Fibroblast of mammary gland (primary cell): ENCODE measurements at regions not wholly inside any gene's neighbourhood (a gene's known extent, or its start where the extent isn't known, plus 50 kb on each side); places are given as distances from the start of the nearest gene placed in this dataset.
A peak's percentile ranks its signal among the peaks of the same experiment; 100 is the strongest.

ENCODE experiments used
- DNase-seq: peaks from one replicate; pipeline ENCODE4 v3.0.0-alpha.2; 2010; ENCODE audit warnings: low read depth
- H3K4me3 ChIP-seq: 2 replicates; pipeline ENCODE4 v1.5.1; 2011; ENCODE audit warnings: low read depth, mild to moderate bottlenecking, low read length, moderate library complexity; ENCODE audit not compliant: control insufficient read depth
- CTCF ChIP-seq: conservative IDR thresholded peaks from 2 replicates; pipeline ENCODE4 v1.5.1; 2011; ENCODE audit warnings: low read depth, low read length, inconsistent platforms; ENCODE audit not compliant: control insufficient read depth, insufficient read depth

DNA sequence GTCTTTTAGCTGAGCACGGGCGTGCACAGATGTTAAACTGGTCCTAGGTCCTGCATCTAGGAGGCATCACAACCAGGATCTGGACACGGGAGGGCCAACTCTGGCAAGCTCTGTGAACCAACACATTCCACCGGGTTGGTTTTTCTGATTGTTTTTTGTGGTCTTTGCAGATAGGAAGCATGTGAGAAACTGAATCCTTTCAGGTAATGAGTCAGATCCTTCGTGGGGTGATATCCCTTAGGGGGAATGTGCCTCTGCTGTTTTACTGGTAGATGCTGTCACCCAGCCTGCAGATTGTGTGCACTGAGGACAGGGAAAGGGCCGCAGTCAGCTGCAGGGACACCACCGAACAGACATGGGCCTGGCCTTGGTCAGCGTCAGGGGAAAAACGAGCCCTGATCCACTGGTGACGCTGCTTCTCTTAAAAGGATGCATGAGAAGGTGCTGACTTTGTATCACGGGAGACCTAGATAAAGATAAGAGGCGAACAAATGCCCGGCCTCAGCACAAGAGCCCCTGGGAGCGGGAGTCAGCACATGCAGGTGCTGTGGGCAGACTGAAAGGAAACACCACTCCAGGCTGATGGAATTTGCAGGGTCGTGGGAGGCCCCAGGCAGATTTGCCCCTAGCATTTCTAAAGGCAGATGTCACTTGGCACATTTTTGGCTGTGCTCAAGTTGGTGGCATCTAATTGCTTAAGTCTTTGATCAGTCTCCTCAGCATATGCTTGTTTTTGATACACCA, 51.1 kb downstream of the DOP1B start:
- peak; percentile 50 for DNase-seq
- no peak for TF ChIP-seq CTCF
- no peak overlapping the region for H3K4me3 ChIP-seq

DNA sequence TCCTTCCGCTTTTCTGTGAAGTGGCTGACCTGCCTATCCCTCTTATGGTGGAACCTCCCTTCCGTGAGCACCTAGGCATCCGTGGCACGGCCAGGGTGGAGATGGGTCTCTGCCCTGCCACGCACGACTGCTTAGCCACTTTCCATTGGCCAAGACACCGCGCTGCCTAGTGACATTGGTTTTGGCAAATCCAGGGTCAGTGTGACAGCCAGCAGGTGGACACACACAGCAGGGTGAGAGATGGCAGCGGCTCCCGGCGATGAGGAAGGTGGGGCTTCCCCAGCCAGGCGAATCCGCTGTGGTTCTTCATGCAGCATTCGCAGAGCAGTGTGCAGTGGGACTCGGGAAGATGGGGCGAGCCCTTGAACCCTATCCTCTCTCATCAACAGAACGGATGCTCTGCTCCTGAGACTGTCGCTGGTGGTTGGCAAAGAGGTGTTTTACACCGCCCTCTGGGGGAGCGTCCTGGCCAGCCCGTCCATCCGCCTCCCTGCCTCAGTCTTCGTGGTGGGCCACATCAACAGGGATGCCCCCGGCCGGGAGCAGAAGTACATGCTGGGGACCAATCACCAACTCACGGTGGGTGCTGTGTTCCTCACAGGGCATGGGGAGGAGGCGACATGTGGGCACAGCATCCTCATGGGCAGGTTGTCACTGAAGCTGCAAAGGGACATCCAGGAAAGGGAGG, 51.8 kb downstream of the DOP1B start:
- H3K4me3 ChIP-seq = no peak overlapping the region
- TF ChIP-seq CTCF = no peak
- DNase-seq = no peak

- peak; percentile 83 for DNase-seq
- no peak overlapping the region for H3K4me3 ChIP-seq
- TF ChIP-seq CTCF = peak; percentile 77
Measured at GRCh38 chr21:36209626-36210171, 53.1 kb downstream of the DOP1B start.

- no peak for DNase-seq
- TF ChIP-seq CTCF = no peak
- H3K4me3 ChIP-seq = no peak overlapping the region
Measured at GRCh38 chr21:36210779-36211659, 54.4 kb downstream of the DOP1B start.

- no peak overlapping the region for H3K4me3 ChIP-seq
- TF ChIP-seq CTCF = no peak
- peak; percentile 90 for DNase-seq
Measured at GRCh38 chr21:36211660-36212512, 55.3 kb downstream of the DOP1B start.

DNA sequence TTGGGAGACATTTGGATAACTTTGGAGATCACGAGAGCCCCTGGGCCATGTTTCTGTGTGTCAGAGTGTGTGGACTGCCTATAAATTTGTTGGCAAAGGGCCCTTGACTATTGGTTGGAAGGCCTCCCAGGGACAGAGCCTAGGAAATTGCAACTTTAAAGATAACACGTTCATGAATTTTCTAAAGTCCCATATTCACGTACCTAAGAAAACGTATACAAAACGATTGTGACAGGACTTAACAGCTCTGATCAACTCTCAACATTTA, 55.8 kb downstream of the DOP1B start:
- no peak overlapping the region for H3K4me3 ChIP-seq
- TF ChIP-seq CTCF = no peak
- no peak for DNase-seq
